GM19467 (cell line): ENCODE measurements at regions not wholly inside any gene's neighbourhood (a gene's known extent, or its start where the extent isn't known, plus 50 kb on each side); places are given as distances from the start of the nearest gene placed in this dataset.
"Not testable (repeated sequence)": the region's sequence is repeated elsewhere in the genome, so short reads cannot be mapped to it uniquely, and the experiment has no call there.

ENCODE experiments used
- ATAC-seq: cut with Tn5 transposase; IDR thresholded peaks from one replicate; pipeline ENCODE4 v1.9.1; 2021; ENCODE audit warnings: mild to moderate bottlenecking, moderate library complexity; ENCODE audit not compliant: unreplicated experiment

- ATAC-seq, result no peak
Measured at GRCh38 chr15:69903470-69904469, 193.9 kb downstream of the TLE3 start.

- no peak for ATAC-seq
Measured at GRCh38 chr15:69906256-69907185, 191.2 kb downstream of the TLE3 start.

- ATAC-seq, result no peak
Measured at GRCh38 chr15:69908060-69908459, 189.7 kb downstream of the TLE3 start.

DNA sequence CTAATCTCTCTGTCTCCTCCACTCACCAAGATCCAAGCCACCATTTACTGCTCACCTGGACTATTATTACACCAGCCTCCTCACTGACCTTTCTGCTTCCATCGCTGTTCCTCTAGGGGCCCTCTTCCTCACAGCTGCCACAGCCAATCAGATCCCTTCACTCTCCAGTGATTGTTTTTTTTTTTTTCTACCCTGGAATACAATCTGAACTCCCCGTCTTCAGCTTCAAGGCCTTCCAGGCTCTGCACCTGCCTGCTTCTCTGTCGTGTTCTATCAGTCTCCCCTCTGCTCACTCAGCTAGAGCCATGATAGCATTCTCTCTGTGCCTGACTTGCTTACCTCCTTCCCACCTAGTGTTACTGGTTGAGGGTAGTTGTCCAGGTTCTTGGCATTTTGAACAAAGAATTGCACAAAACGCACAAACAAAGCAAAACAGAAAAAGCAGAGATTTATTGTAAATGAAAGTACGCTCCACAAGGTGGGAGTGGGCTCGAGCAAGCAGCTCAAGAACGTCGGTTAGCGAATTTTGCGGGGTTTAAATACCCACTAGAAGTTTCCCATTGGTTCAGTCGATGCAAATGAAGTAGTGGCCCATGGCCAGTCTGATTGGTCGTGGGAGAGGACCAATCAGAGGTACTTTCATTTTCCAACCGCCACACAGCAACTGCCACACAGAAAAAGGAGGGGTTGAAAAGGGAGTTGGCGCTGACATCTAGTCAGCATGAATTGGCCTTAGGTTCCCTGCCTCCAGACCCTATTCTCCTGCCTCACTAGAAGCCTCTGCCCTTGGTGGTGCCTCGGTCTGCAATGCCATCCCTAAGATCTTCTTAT is 188.9 kb downstream of the TLE3 start:
- no peak for ATAC-seq

GRCh38 chr15:69909719-69910444 is 187.8 kb downstream of the TLE3 start:
- ATAC-seq, result no peak

- ATAC-seq, result no peak
Measured at GRCh38 chr15:69910514-69910913, 187.2 kb downstream of the TLE3 start.

- ATAC-seq, result no peak
Measured at GRCh38 chr15:69912116-69912515, 185.6 kb downstream of the TLE3 start.

- no peak for ATAC-seq
Measured at GRCh38 chr15:69914040-69914439, 183.7 kb downstream of the TLE3 start.

DNA sequence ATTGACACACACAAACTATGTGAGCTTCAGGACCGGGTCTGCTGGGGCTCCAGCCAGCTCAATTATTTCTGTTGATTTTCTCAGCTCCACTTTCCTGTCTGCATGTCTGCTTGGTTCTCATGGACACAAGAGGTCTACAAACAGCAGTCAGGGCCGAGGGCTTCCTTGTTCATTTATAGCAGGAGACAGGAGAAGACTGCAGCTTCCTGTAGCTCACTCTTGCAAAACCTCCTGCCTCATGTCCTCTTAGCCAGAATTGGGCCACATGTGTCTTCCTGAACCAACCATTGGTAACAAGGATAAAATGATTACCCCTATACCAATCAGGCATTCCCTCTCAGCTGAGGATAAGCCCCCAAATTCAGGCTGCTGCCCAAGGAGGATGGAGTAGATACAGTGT is 182.8 kb downstream of the TLE3 start:
- no peak for ATAC-seq

GRCh38 chr15:69916169-69916785 is 181.4 kb downstream of the TLE3 start:
- ATAC-seq, result no peak

- ATAC-seq, result no peak
Measured at GRCh38 chr15:69917056-69917455, 180.7 kb downstream of the TLE3 start.

DNA sequence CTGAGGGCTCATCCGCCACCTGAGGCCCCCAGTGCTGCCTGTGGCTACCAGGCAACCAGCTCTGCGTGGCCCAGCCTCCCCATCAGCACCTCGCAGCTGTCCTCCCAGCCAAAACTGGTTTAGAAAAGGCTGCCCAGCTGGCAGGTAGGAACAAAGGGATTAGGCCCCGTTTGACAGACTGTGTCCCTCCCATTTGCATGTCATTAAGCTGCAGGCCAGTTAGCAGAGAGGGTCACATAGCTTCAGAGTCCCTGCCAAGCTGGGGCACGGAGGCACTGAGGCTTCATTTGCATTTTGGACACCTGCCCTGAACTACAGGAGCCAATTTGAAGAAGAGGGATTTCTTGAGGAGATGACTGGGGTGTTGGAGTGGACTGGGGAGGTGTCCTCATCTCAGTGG is 177.9 kb downstream of the TLE3 start:
- no peak for ATAC-seq

GRCh38 chr15:69920221-69920620 is 177.5 kb downstream of the TLE3 start:
- ATAC-seq, result no peak

GRCh38 chr15:69921626-69922619 is 175.8 kb downstream of the TLE3 start:
- ATAC-seq, result no peak

DNA sequence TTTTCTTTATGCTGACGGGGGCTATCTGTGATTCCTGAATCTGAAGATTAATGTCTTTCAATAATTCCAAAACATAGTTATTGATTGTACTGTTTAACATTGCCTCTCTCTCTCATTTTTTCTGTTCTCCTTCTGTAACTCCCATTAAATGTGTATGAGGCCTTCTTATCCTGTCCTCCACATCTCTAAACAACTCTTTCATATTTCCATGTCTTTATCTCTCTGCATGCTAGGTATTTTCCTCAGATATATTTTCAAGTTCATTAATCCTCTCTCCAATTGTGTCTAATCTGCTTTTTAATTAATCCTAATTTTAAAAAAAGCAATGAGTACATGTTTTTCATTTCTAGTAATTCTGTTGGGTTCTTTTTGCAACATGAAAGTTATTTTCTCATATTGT is 173.2 kb downstream of the TLE3 start:
- ATAC-seq, result no peak

DNA sequence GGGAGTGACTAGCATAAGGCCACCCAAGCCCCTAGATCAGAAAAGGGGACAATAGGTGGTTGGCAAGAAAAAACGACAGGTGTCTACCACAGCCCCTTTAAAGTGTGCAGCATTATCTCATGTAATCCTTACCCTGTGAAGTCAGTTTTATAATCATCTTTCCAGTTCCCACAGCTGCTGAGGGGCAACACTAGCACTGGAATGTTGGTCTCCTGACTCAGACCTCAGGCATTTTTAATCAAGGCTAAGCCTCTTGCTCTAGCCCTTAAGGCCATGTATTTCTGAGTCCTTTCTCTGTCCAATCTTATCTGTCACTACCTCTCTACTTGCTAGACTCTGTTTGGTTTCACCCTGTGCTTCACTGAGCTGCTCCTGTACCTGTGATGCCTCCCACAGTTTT is 171.7 kb downstream of the TLE3 start:
- no peak for ATAC-seq

DNA sequence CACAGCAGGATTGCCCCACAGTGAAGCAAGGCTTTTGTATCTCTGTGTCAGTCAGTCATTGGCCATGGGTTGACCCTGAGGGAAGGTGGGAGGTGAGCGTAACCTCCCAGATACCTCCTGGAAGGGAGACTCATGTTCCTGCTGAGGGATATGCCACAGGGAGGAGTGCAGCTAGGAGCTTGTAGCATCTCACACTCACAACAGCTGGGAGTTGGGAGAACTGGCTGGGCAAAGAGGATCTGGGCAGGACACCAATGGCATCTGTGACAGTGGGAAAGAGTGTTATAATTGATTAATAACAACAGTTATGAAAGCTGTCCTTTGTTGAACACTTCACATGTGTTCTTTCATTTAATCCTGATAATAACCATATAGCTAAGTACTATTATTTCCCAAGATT is 171.0 kb downstream of the TLE3 start:
- ATAC-seq, result no peak

DNA sequence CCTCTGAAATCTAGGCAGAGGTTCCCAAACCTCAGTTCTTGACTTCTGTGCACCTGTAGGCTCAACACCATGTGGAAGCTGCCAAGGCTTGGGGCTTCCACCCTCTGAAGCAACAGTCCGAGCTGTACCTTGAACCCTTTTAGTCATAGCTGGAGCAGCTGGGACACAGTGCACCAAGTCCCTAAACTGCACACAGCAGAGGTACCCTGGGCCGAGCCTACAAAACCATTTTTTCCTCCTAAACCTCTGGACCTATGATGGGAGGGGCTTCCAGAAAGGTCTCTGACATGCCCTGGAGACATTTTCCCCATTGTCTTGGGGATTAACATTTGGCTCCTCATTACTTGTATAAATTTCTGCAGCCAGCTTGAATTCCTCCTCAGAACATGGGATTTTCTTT is 168.8 kb downstream of the TLE3 start:
- ATAC-seq, result not testable (repeated sequence)
